ENCODE measurements at regions not wholly inside any gene's neighbourhood (a gene's known extent, or its start where the extent isn't known, plus 50 kb on each side); places are given as distances from the start of the nearest gene placed in this dataset.

DNA sequence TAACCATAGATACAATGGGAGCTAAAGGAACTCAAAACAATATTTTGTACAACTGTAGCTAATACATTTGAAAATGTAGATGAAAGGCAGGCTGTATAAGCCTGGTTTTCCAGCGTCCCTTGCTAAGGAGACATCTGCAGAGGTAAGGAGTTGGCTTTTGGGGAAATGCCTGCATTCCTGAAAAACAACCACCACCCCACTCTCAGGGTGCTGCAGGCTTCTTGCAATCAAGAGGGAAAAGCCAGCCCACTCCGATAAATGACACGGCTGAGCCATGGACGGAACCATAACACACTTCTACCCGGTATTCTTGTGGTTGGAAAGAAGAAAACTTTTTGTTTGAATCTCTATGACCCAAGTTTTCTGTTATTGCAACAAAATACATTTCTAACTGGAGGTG, 200.3 kb downstream of the TEX36 start:
- Histone ChIP-seq H3K36me3 (no peaks in the 10 kb centered on the region), H3K4me3 (no peak overlapping the region), H3K9me3 (no peaks in the 10 kb centered on the region), H3K27me3 (no peaks in the 10 kb centered on the region), H3K27ac (no peak overlapping the region), H3K4me1 (no peaks in the 10 kb centered on the region)
- 84 to 86% methylated on average over 5 of the region's 5 CpGs for WGBS, 2 donors
- TF ChIP-seq, protein P1, sequence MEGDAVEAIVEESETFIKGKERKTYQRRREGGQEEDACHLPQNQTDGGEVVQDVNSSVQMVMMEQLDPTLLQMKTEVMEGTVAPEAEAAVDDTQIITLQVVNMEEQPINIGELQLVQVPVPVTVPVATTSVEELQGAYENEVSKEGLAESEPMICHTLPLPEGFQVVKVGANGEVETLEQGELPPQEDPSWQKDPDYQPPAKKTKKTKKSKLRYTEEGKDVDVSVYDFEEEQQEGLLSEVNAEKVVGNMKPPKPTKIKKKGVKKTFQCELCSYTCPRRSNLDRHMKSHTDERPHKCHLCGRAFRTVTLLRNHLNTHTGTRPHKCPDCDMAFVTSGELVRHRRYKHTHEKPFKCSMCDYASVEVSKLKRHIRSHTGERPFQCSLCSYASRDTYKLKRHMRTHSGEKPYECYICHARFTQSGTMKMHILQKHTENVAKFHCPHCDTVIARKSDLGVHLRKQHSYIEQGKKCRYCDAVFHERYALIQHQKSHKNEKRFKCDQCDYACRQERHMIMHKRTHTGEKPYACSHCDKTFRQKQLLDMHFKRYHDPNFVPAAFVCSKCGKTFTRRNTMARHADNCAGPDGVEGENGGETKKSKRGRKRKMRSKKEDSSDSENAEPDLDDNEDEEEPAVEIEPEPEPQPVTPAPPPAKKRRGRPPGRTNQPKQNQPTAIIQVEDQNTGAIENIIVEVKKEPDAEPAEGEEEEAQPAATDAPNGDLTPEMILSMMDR (IDR thresholded peaks at IDR 0.05): no peak
- FAIRE-seq (no peak), DNase-seq (no peak), ATAC-seq (no peak)
- intact Hi-C loops (cut with DNase I): no loop called here

DNA sequence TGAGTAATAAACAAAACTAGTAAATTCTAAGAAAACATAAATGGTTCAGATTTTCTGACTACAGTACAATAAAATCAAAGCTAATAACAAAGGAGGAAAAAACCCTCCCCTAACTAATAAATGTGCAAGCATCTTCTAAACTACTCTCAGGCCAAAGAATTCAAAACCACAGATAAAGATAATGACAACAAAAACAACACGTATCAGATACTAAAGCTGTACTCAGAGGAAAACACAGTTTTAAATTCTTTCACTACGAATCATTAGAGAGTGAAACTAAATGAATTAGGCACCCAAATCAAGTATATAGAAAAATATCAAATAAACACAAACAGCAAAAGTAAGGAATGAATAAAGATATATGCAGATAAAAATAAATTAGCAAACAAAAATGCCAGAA, 200.9 kb downstream of the TEX36 start:
- Histone ChIP-seq H3K4me1 (no peaks in the 10 kb centered on the region), H3K9me3 (no peaks in the 10 kb centered on the region), H3K27me3 (no peaks in the 10 kb centered on the region), H3K36me3 (no peaks in the 10 kb centered on the region), H3K4me3 (no peak overlapping the region), H3K27ac (no peak overlapping the region)
- intact Hi-C loops (cut with DNase I): no loop called here
- TF ChIP-seq, protein P1 (IDR thresholded peaks at IDR 0.05): no peak
- FAIRE-seq (no peak), ATAC-seq (no peak), DNase-seq (no peak)
- WGBS, 2 donors: 61 to 75% methylated on average over 2 of the region's 2 CpGs

DNA sequence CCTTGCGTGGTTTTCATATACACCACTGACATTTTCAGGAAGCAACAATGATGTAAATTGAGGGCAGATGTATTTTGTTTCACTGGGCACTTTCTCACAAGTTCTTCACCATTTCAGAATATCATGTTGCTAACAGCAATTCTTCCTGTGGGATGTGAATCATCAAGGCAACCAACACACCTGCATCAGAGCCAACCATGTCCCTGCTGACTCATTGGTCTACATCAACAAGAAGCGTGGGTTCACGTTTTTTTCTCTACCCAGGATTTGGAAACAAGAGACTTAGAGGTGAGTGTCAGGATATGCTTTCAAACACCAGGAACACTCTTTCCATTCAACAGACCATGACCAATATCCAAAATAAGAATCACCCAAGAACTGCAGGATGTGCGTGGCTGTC, 203.9 kb downstream of the TEX36 start:
- intact Hi-C loops (cut with DNase I): no loop called here
- WGBS, 2 donors: 75 to 84% methylated on average over 4 of the region's 4 CpGs
- ATAC-seq: no peak

DNA sequence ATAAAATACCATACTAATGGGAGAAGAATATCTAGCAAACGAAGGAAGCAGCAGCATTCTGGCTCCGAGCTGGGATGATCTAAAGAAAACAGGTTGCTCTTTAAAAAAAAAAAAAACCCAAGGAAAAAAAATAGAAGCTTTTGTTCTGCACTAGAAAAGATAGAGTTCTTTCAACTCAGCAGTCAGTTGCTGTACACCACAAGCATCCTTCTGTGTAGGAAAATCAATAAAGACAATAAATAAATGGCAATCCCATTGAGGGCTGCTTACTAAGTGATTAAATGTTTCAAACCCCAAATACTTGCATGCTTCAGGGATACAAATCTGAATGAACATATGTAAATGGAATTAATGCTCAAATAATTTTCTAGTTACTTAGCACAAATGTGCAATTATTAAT, 207.1 kb downstream of the TEX36 start:
- 50 to 53% methylated on average over 2 of the region's 2 CpGs for WGBS, 2 donors
- Histone ChIP-seq H3K9me3 (no peaks in the 10 kb centered on the region), H3K4me3 (no peak overlapping the region), H3K27me3 (no peaks in the 10 kb centered on the region), H3K27ac (no peak overlapping the region), H3K4me1 (no peaks in the 10 kb centered on the region), H3K36me3 (no peaks in the 10 kb centered on the region)
- no peak for DNase-seq
- intact Hi-C loops (cut with DNase I): no loop called here
- FAIRE-seq: no peak
- TF ChIP-seq, protein P1 (IDR thresholded peaks at IDR 0.05): no peak
- no peak for ATAC-seq

More for the DNA sequence above, 203.9 kb downstream of the TEX36 start:
- FAIRE-seq: no peak
- TF ChIP-seq, protein P1 (IDR thresholded peaks at IDR 0.05): no peak
- no peaks in the 10 kb centered on the region for H3K27me3 ChIP-seq
- no peak overlapping the region for H3K4me3 ChIP-seq
- H3K36me3 ChIP-seq: no peaks in the 10 kb centered on the region
- no peaks in the 10 kb centered on the region for H3K4me1 ChIP-seq
- no peak for DNase-seq
- H3K9me3 ChIP-seq: no peaks in the 10 kb centered on the region
- no peak overlapping the region for H3K27ac ChIP-seq

DNA sequence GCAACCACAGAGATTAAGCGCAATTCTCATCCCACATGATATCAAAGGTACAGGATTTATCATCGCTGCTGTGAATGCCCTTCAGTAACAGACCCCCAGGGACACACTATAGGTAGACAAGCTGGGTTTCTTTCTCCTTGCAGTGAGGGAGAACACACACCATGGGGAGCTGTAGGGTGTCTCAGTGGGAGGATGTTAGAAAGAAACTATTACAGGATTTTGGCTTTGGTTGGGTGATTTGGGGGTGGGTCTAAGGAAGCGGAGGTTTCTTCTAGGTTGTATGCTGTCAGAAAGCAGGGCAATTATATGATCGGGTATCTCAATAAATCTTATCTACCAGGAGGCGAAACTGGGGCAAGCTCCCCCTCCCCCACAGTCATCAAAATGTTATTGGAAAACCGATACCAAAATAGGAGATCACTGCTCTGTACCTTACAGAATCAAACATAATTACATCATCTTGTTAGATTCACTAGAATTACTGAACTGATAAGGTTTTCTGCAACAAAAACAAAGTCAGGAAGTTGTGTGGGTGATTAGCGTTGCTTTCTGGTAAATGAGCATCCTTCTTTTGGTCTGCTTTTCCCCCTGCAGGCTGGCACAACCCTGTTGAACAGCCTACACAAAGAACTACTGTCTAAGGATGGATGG, 209.7 kb downstream of the TEX36 start:
- ATAC-seq: no peak
- H3K27me3 ChIP-seq: no peaks in the 10 kb centered on the region
- no peaks in the 10 kb centered on the region for H3K4me1 ChIP-seq
- intact Hi-C loops (cut with DNase I): no loop called here
- FAIRE-seq: no peak
- no peaks in the 10 kb centered on the region for H3K9me3 ChIP-seq
- WGBS, 2 donors: 81 to 85% methylated on average over 7 of the region's 7 CpGs
- H3K4me3 ChIP-seq: no peak overlapping the region
- no peak overlapping the region for H3K27ac ChIP-seq
- TF ChIP-seq, protein P1 (IDR thresholded peaks at IDR 0.05): no peak
- DNase-seq: no peak
- no peaks in the 10 kb centered on the region for H3K36me3 ChIP-seq

Data from pancreas (tissue), 10 donors.